ENCODE measurements at regions not wholly inside any gene's neighbourhood (a gene's known extent, or its start where the extent isn't known, plus 50 kb on each side); places are given as distances from the start of the nearest gene placed in this dataset.

DNA sequence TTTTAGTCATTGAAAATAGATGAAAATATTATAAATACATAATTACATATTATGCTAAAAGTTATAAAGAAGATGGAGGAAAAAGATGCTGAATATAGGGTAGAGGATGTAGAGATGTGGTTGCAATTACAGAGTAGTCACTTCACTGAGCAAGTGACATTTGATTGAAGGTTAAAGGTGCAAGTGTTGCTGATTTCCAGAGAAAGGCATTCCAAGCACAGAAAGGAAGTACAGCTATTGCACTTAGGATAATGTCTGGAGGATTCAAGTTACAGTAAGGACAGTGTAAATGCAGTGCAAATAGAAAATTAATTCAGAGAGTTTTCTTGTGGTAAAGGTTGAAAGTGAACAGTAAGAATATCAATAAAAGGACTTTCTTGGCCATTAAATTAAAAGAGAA, 1721.8 kb downstream of the PCDH9 start:
- DNase-seq (ENCODE audit: low read depth, low spot score) (no peak), FAIRE-seq (no peak)
- ChIA-PET CTCF (no interaction called here), POLR2A (no interaction called here)
- BruUV-seq (replicated peaks), result no TSS peak
- no peaks in the 10 kb centered on the region for H3K9me3 ChIP-seq (replicated peaks; ENCODE audit: control insufficient read depth, insufficient read depth, low read length)
- no peak overlapping the region for H3K4me2 ChIP-seq (ENCODE audit: insufficient read depth, low read length)
- no peak overlapping the region for H3K27ac ChIP-seq (ENCODE audit: insufficient read depth, low read depth, low read length)
- no peak overlapping the region for H2AFZ ChIP-seq (ENCODE audit: low read depth, low read length)
- no peaks in the 10 kb centered on the region for H3K4me1 ChIP-seq (ENCODE audit: control insufficient read depth, extremely low read depth, insufficient read depth, low read length)
- intact Hi-C loops (cut with micrococcal nuclease) (no loop called here), dilution Hi-C loops (cut with MboI; ENCODE audit: extremely low pct_ligation_motif_present, low sequenced_read_pairs) (no loop called here)
- H4K20me1 ChIP-seq (replicated peaks; ENCODE audit: control insufficient read depth, extremely low read depth, insufficient read depth, low read length), result no peaks in the 10 kb centered on the region
- no peaks in the 10 kb centered on the region for H3K36me3 ChIP-seq (ENCODE audit: control insufficient read depth in 2 of 2, extremely low read depth in 1 of 2, insufficient read depth in 2 of 2, low read length in 2 of 2)
- no peak overlapping the region for H3K9ac ChIP-seq (replicated peaks; ENCODE audit: extremely low read depth, insufficient read depth, low read length)
- no peaks in the 10 kb centered on the region for H3K27me3 ChIP-seq (ENCODE audit: control insufficient read depth in 2 of 2, insufficient read depth in 2 of 2, low read length in 2 of 2)
- no peak overlapping the region for H3K4me3 ChIP-seq (replicated peaks in 1 of 3; ENCODE audit: insufficient read depth in 1 of 3, low read depth in 1 of 3, low read length in 3 of 3)
- TF ChIP-seq FOS (IDR thresholded peaks at IDR 0.05; ENCODE audit: borderline replicate concordance, insufficient read depth, low read length), result no peak
- no peak for TF ChIP-seq MYC (IDR thresholded peaks at IDR 0.05; ENCODE audit: low read depth, low read length)
- TF ChIP-seq JUN (IDR thresholded peaks at IDR 0.05; ENCODE audit: borderline replicate concordance, insufficient read depth, insufficient read length, low read depth), result no peak
- no peak for TF ChIP-seq POLR2AphosphoS5 (IDR thresholded peaks at IDR 0.05; ENCODE audit: insufficient read depth, low read depth, low read length)
- no peak for TF ChIP-seq MAX (IDR thresholded peaks at IDR 0.05; ENCODE audit: insufficient read depth, insufficient read length)
- TF ChIP-seq EZH2 (IDR thresholded peaks at IDR 0.05; ENCODE audit: borderline replicate concordance, low read depth, low read length, severe bottlenecking), result no peak
- no peak for TF ChIP-seq GATA2 (IDR thresholded peaks at IDR 0.05; ENCODE audit: insufficient read depth, insufficient read length, low read depth, low read length)
- TF ChIP-seq POLR2A (IDR thresholded peaks at IDR 0.05; ENCODE audit: low read depth, low read length), result no peak
- TF ChIP-seq CTCF (IDR thresholded peaks at IDR 0.05; ENCODE audit: extremely low read depth in 1 of 2, insufficient read depth in 1 of 2, low read depth in 1 of 2, low read length in 2 of 2), result no peak
- no peaks in the 10 kb centered on the region for H3K9me1 ChIP-seq (replicated peaks; ENCODE audit: control insufficient read depth, extremely low read depth, insufficient read depth, low read length)
- H3K79me2 ChIP-seq (ENCODE audit: control insufficient read depth, insufficient read depth, low read length), result no peaks in the 10 kb centered on the region

Data from endothelial cell of umbilical vein (primary cell).